Heart left ventricle (tissue), 16 donors: ENCODE measurements at regions not wholly inside any gene's neighbourhood (a gene's known extent, or its start where the extent isn't known, plus 50 kb on each side); places are given as distances from the start of the nearest gene placed in this dataset.

Source experiments
- ATAC-seq, 4 donors: fragments of 200-7000 bp; cut with Tn5 transposase; one replicate each; pipeline ENCODE4 v1.9.1; 2020 to 2022; ENCODE audit warnings: moderate library complexity in 4 of 4, mild to moderate bottlenecking in 3 of 4, moderate number of reproducible peaks in 1 of 4
- DNase-seq, 5 donors: peaks; one replicate each; pipeline ENCODE4 v3.0.0-alpha.2; 2020
- H3K27ac ChIP-seq, 12 donors: fragments of 200-600 bp; sonication (generic) in 4 of 12; one replicate each; pipeline versions ENCODE4 v1.5.0 to v1.8.0; 2016 to 2022; ENCODE audit warnings: mild to moderate bottlenecking in 2 of 12
- H3K27me3 ChIP-seq, 9 donors: fragments of 200-600 bp; sonication (generic) in 2 of 9; one replicate each; pipeline versions ENCODE4 v1.5.1 to v1.8.0; 2016 to 2022; ENCODE audit warnings: mild to moderate bottlenecking in 3 of 9
- H3K36me3 ChIP-seq, 9 donors: fragments of 200-600 bp; sonication (generic) in 2 of 9; one replicate each; pipeline versions ENCODE4 v1.5.0 to v1.8.0; 2018 to 2022; ENCODE audit warnings: mild to moderate bottlenecking in 2 of 9
- H3K4me1 ChIP-seq, 12 donors: fragments of 200-600 bp; sonication (generic) in 4 of 12; one replicate each; pipeline versions ENCODE4 v1.5.0 to v1.8.0; 2016 to 2022; ENCODE audit warnings: mild to moderate bottlenecking in 3 of 12
- H3K4me3 ChIP-seq, 12 donors: fragments of 200-600 bp; sonication (generic) in 4 of 12; one replicate each; pipeline versions ENCODE4 v1.5.0 to v1.8.0; 2017 to 2022; ENCODE audit warnings: mild to moderate bottlenecking in 9 of 12, moderate library complexity in 4 of 12
- H3K9me3 ChIP-seq, 12 donors: fragments of 200-600 bp; sonication (generic) in 4 of 12; one replicate each; pipeline versions ENCODE4 v1.5.0 to v1.8.0; 2016 to 2022; ENCODE audit warnings: mild to moderate bottlenecking in 1 of 12
- CTCF ChIP-seq, 12 donors: fragments of 200-600 bp; sonication (generic) in 4 of 12; IDR thresholded peaks; one replicate each; pipeline versions ENCODE4 v1.5.0 to v1.8.0; 2018 to 2022; ENCODE audit warnings: antibody characterized with exemption in 12 of 12, mild to moderate bottlenecking in 5 of 12
- POLR2A ChIP-seq, 2 donors: fragments of 450-650 bp; IDR thresholded peaks; one replicate each; pipeline ENCODE4 v1.6.1; 2017; ENCODE audit warnings: antibody characterized with exemption in 2 of 2, mild to moderate bottlenecking in 2 of 2, moderate library complexity in 2 of 2
- WGBS, 4 donors: extraction: QIAGEN DNeasy Blood & Tissue Kit in 2 of 4; methylation state at CpG; one replicate each; pipeline versions ENCODE4 v1.1.5 to v1.1.7; 2013 to 2018; 5-methylcytosine and 5-hydroxymethylcytosine counted together
- intact Hi-C, 10 donors: fragments of 100-400 bp; cut with DNase I; formaldehyde crosslinking; loops; one replicate each; pipeline versions ENCODE4 v1.11.1 to v1.14.2; 2022
- donor health status: ischemic (EF 13 %, LVEDD 7.1; RV severe dilation, severe dysfunction).
- donor health status: healthy with polysubstance abuse.
- donor health status: DM: no; HTN: yes; CAD: no.
- donor health status: DM: no; HTN: no; CAD: no.
- donor health status: ischemic (EF 25% LVEDD 6.9; RV normal size, moderate dysfunction).
- donor health status: ischemic (EF 25% LVEDD 5.7; RV mildly dilated, moderate dysfunction).
- donor health status: healthy.
- donor health status: DM: yes; HTN: yes; CAD: no.
- donor health status: ischemic (EF 35%, LVEDD 5.7; RV mildly dilated, moderate dysfunction).
- donor health status: nonischemic (EF 11% LVEDD 7.7; RV severe dilation, severe dysfunction).
- donor health status: DM: yes; HTN: yes; CAD: no.
- donor health status: PGD.
- donor health status: ischemic (EF 29% LVEDD 5.4; RV normal size, mild dysfunction).
- donor health status: nonischemic (EF 23%, LVEDD 6.1; RV moderate dilation, normal function).

- Histone ChIP-seq H3K9me3 (no peaks in the 10 kb centered on the region), H3K4me3 (no peak overlapping the region), H3K27ac (no peak overlapping the region), H3K36me3 (no peaks in the 10 kb centered on the region), H3K4me1 (peaks cover 0 to 8% (median 0%) of the 10 kb centered on the region in 12 donors), H3K27me3 (no peaks in the 10 kb centered on the region)
- TF ChIP-seq CTCF (IDR thresholded peaks at IDR 0.05): no peak
- TF ChIP-seq POLR2A (IDR thresholded peaks at IDR 0.05): no peak
- intact Hi-C loops: no loop called here
- WGBS, 4 donors: 46 to 56% (median 51%) methylated on average over 6 of the region's 6 CpGs
- DNase-seq (no peak), ATAC-seq (no peak)
These were observed 568.1 kb upstream of the ZNF804A start for GRCh38 chr2:184030245-184030644.

- Histone ChIP-seq H3K36me3 (no peaks in the 10 kb centered on the region), H3K4me3 (no peak overlapping the region), H3K27ac (no peak overlapping the region), H3K4me1 (peaks cover 0 to 8% (median 0%) of the 10 kb centered on the region in 12 donors), H3K27me3 (no peaks in the 10 kb centered on the region), H3K9me3 (no peaks in the 10 kb centered on the region)
- intact Hi-C loops: no loop called here
- TF ChIP-seq CTCF (IDR thresholded peaks at IDR 0.05) (no peak), POLR2A (IDR thresholded peaks at IDR 0.05) (no peak)
- DNase-seq (no peak), ATAC-seq (no peak)
- 10 to 21% (median 13%) methylated on average over 1 of the region's 1 CpG for WGBS, 4 donors
These were observed 567.3 kb upstream of the ZNF804A start for GRCh38 chr2:184030989-184031388.

GRCh38 chr2:184031402-184032147 is 566.8 kb upstream of the ZNF804A start:
- H3K4me3 ChIP-seq: no peak overlapping the region
- H3K27ac ChIP-seq: no peak overlapping the region
- no peaks in the 10 kb centered on the region for H3K27me3 ChIP-seq
- TF ChIP-seq POLR2A (IDR thresholded peaks at IDR 0.05): no peak
- intact Hi-C loops: no loop called here
- no peaks in the 10 kb centered on the region for H3K9me3 ChIP-seq
- no peak for ATAC-seq
- WGBS, 4 donors: 70 to 76% (median 72%) methylated on average over 5 of the region's 5 CpGs
- H3K4me1 ChIP-seq: peaks cover 0 to 8% (median 0%) of the 10 kb centered on the region in 12 donors
- H3K36me3 ChIP-seq: no peaks in the 10 kb centered on the region
- DNase-seq: no peak

GRCh38 chr2:184032983-184033382 is 565.3 kb upstream of the ZNF804A start:
- no peaks in the 10 kb centered on the region for H3K9me3 ChIP-seq
- DNase-seq (no peak), ATAC-seq (no peak)
- no peak overlapping the region for H3K4me3 ChIP-seq
- H3K27ac ChIP-seq: no peak overlapping the region
- intact Hi-C loops: no loop called here
- H3K27me3 ChIP-seq: no peaks in the 10 kb centered on the region
- no peaks in the 10 kb centered on the region for H3K36me3 ChIP-seq
- 28 to 40% (median 30%) methylated on average over 4 of the region's 4 CpGs for WGBS, 4 donors
- H3K4me1 ChIP-seq: peaks cover 0 to 8% (median 0%) of the 10 kb centered on the region in 12 donors
- TF ChIP-seq CTCF (IDR thresholded peaks at IDR 0.05): no peak
- TF ChIP-seq POLR2A (IDR thresholded peaks at IDR 0.05): no peak

GRCh38 chr2:184037273-184037672 is 561.1 kb upstream of the ZNF804A start:
- Histone ChIP-seq H3K36me3 (no peaks in the 10 kb centered on the region), H3K27ac (no peak overlapping the region), H3K9me3 (no peaks in the 10 kb centered on the region), H3K27me3 (no peaks in the 10 kb centered on the region), H3K4me3 (no peak overlapping the region), H3K4me1 (peaks cover 0 to 13% (median 0%) of the 10 kb centered on the region in 12 donors)
- WGBS, 4 donors: 46 to 59% (median 50%) methylated on average over 3 of the region's 3 CpGs
- no peak for DNase-seq
- no peak for ATAC-seq
- no peak for TF ChIP-seq CTCF (IDR thresholded peaks at IDR 0.05)
- TF ChIP-seq POLR2A (IDR thresholded peaks at IDR 0.05): no peak
- intact Hi-C loops: no loop called here
